Lower leg skin (tissue), 4 donors: ENCODE measurements at regions not wholly inside any gene's neighbourhood (a gene's known extent, or its start where the extent isn't known, plus 50 kb on each side); places are given as distances from the start of the nearest gene placed in this dataset.

Source experiments
- DNase-seq, 2 donors: peaks; one replicate each; pipeline ENCODE4 v3.0.0-alpha.2; 2019; ENCODE audit warnings: low spot score in 2 of 2
- H3K4me3 ChIP-seq: fragments of 200-600 bp; sonication (generic); 2 replicates; pipeline ENCODE4 v1.5.1; 2017; ENCODE audit warnings: mild to moderate bottlenecking, low read depth; ENCODE audit not compliant: poor library complexity, severe bottlenecking
- CTCF ChIP-seq, 3 donors: fragments of 450-650 bp; IDR thresholded peaks; one replicate each; pipeline ENCODE4 v1.5.1; 2016; ENCODE audit warnings: antibody characterized with exemption in 3 of 3, mild to moderate bottlenecking in 3 of 3, moderate library complexity in 2 of 3
- POLR2A ChIP-seq, 2 donors: fragments of 450-650 bp; IDR thresholded peaks; one replicate each; pipeline ENCODE4 v1.6.1; 2016 to 2017; ENCODE audit warnings: antibody characterized with exemption in 2 of 2, mild to moderate bottlenecking in 1 of 2, moderate library complexity in 1 of 2
- WGBS, 2 donors: methylation state at CpG; one replicate each; pipeline ENCODE4 v1.1.5; 2018; 5-methylcytosine and 5-hydroxymethylcytosine counted together
- intact Hi-C: fragments of 100-400 bp; cut with DNase I; formaldehyde crosslinking; loops from one replicate; pipeline ENCODE4 v1.15.0; 2023; ENCODE audit warnings: low total_unique reads

DNA sequence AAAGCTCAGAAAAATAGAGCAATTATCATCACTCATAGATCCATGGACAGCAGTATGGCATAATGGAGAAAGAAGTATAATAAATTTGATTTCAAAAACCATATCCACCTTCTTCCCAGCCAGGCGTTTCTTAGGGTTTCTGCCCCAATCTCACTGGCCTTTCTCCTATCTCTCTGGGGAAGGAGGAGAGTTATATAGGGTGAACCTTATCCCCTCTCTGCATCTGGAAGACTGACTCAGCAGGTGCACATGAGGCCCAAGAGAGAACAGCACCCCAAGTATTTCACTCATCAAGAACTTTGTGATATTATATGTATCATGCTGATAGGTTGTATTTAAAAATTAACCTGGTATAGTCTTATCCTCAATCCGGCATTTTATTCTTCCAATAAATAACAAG lies 318.8 kb upstream of the RASGEF1B start:
- DNase-seq: no peak
- WGBS, 2 donors: 50 to 72% methylated on average over 2 of the region's 2 CpGs
- TF ChIP-seq POLR2A (IDR thresholded peaks at IDR 0.05) (no peak), CTCF (IDR thresholded peaks at IDR 0.05) (no peak)
- no peak overlapping the region for H3K4me3 ChIP-seq
- intact Hi-C loops: no loop called here

- TF ChIP-seq POLR2A (IDR thresholded peaks at IDR 0.05): no peak
- no peak for TF ChIP-seq CTCF (IDR thresholded peaks at IDR 0.05)
- 59 to 67% methylated on average over 5 of the region's 5 CpGs for WGBS, 2 donors
- DNase-seq: no peak
- no peak overlapping the region for H3K4me3 ChIP-seq
- intact Hi-C loops: no loop called here
These were observed 318.2 kb upstream of the RASGEF1B start for GRCh38 chr4:81789741-81790399.

- no peak for TF ChIP-seq CTCF (IDR thresholded peaks at IDR 0.05)
- no peak for TF ChIP-seq POLR2A (IDR thresholded peaks at IDR 0.05)
- intact Hi-C loops: no loop called here
These were observed 317.5 kb upstream of the RASGEF1B start for GRCh38 chr4:81789158-81789557.

DNA sequence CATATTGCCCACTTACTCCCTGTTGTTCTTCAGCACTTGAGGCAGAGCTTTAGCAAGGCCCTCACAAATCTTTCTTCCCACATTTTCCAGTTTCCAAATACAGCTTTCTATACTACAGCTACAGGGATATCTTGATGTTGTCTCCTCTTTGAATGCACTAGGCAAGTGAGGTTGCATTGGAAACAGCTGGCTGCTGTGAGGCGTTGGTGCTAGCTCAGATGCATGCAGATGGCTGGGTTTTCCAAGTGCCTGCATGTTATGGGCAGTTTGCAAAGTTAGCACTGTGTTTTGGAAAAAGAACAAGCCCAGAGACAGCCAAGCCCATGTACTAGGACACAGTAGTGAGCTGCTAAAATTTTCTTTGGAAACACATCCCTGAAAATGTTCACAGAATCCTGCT lies 315.1 kb upstream of the RASGEF1B start:
- 72 to 76% methylated on average over 1 of the region's 1 CpG for WGBS, 2 donors
- no peak for DNase-seq
- H3K4me3 ChIP-seq: no peak overlapping the region
- intact Hi-C loops: no loop called here
- no peak for TF ChIP-seq CTCF (IDR thresholded peaks at IDR 0.05)
- TF ChIP-seq POLR2A (IDR thresholded peaks at IDR 0.05): no peak

More at GRCh38 chr4:81789158-81789557, 317.5 kb upstream of the RASGEF1B start:
- DNase-seq: no peak
- no peak overlapping the region for H3K4me3 ChIP-seq

DNA sequence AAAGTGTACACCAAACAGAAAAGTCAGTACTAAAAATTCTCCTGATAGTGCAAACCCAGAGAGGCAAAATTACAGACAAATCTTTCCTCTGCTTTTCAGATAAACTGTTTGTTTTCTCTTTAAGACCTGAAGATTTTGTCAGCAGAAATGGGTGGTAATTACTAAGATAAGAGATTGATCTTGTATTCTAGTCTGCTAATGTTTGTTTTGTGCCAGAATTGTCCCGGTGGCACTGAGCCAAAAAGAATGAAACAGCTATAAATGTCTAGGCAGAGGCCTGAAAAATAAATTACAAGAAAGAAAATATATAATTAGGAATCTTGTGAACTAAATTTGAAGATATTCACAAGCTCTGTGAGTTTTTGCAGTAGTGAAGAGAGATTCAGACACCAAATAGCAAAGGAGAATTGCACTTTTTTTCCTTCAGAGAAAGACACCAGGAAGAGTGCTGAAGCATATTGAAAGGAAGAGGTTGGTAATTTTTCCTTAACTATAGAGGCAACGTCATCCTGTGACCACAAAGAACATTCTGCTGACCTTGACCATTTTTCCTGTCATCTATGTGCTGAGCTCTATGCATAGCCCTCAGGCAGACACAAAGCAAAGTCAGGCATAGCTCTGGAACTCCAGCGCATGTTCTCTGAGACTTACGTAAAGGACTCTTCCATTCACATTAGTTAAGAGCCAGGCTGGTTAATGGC lies 314.5 kb upstream of the RASGEF1B start:
- no peak for DNase-seq
- intact Hi-C loops: no loop called here
- 29 to 41% methylated on average over 4 of the region's 4 CpGs for WGBS, 2 donors
- TF ChIP-seq CTCF (IDR thresholded peaks at IDR 0.05) (no peak), POLR2A (IDR thresholded peaks at IDR 0.05) (no peak)
- H3K4me3 ChIP-seq: no peak overlapping the region
